ENCODE measurements at regions not wholly inside any gene's neighbourhood (a gene's known extent, or its start where the extent isn't known, plus 50 kb on each side); places are given as distances from the start of the nearest gene placed in this dataset.

DNA sequence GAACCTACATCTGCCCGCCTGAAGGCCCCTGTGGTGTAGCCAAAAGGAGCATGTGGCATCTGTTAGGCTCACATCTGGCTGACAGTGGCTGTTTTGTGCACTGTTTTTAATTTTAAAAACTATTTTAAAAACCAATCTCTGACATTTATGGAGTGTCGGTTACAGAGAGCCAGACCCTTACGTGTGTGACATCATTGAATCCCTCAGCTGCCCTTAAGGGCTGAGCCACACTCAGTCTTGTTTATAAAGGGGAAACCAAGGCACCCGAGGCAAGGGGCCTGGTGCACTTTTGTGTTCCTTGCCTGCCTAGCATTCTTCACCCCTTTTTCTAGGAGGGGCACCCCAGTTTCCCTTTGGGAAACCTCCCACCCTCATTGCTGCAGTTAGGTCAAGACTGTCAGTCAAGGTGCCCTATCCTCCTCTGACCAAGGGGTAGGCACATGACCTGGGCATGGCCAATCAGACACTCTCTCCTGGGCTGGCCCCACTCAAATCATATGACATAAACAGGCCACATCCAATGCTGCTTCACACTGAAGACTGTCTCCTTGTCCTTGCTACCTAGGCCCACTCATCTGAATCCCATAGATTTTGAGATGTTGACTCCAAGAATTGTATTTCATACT, 105.3 kb downstream of the LSM3 start:
- Histone ChIP-seq H3K27ac (ENCODE audit: low read depth, low read length, poor library complexity, severe bottlenecking) (no peak overlapping the region), H3F3A (ENCODE audit: insufficient read depth, low read length) (no peaks in the 10 kb centered on the region), H3K9me3 (ENCODE audit: low read length) (no peaks in the 10 kb centered on the region), H3K9me2 (ENCODE audit: low read depth, low read length) (no peaks in the 10 kb centered on the region), H4K20me1 (ENCODE audit: insufficient read depth, low read length) (no peaks in the 10 kb centered on the region), H3K79me2 (ENCODE audit: insufficient read depth, low read length) (no peaks in the 10 kb centered on the region), H3K9ac (ENCODE audit: low read length) (no peak overlapping the region), H3K4me2 (ENCODE audit: low read length) (no peak overlapping the region), H2AFZ (ENCODE audit: low read length) (no peak overlapping the region), H3K27me3 (ENCODE audit: insufficient read depth, low read length) (no peaks in the 10 kb centered on the region), H3K36me3 (ENCODE audit: insufficient read depth, low read length) (no peaks in the 10 kb centered on the region), H3K4me3 (ENCODE audit: low read depth, low read length, poor library complexity, severe bottlenecking) (no peak overlapping the region), H3K4me1 (ENCODE audit: insufficient read depth, low read length, severe bottlenecking) (no peaks in the 10 kb centered on the region)
- TF ChIP-seq CTCF (IDR thresholded peaks at IDR 0.05; ENCODE audit: low read length) (no peak), EZH2 (IDR thresholded peaks at IDR 0.05; ENCODE audit: borderline replicate concordance, low read length) (no peak)

GRCh38 chr3:14284694-14285547, 106.3 kb downstream of the LSM3 start:
- no peaks in the 10 kb centered on the region for H3K79me2 ChIP-seq (ENCODE audit: insufficient read depth, low read length)
- H3K9me3 ChIP-seq (ENCODE audit: low read length) = no peaks in the 10 kb centered on the region
- H3K4me2 ChIP-seq (ENCODE audit: low read length) = no peak overlapping the region
- H3F3A ChIP-seq (ENCODE audit: insufficient read depth, low read length) = no peaks in the 10 kb centered on the region
- no peaks in the 10 kb centered on the region for H3K36me3 ChIP-seq (ENCODE audit: insufficient read depth, low read length)
- no peak overlapping the region for H3K4me3 ChIP-seq (ENCODE audit: low read depth, low read length, poor library complexity, severe bottlenecking)
- no peak overlapping the region for H3K27ac ChIP-seq (ENCODE audit: low read depth, low read length, poor library complexity, severe bottlenecking)
- H2AFZ ChIP-seq (ENCODE audit: low read length) = no peak overlapping the region
- no peak overlapping the region for H3K9ac ChIP-seq (ENCODE audit: low read length)
- H3K9me2 ChIP-seq (ENCODE audit: low read depth, low read length) = no peaks in the 10 kb centered on the region
- TF ChIP-seq CTCF (IDR thresholded peaks at IDR 0.05; ENCODE audit: low read length) (no peak), EZH2 (IDR thresholded peaks at IDR 0.05; ENCODE audit: borderline replicate concordance, low read length) (no peak)
- no peaks in the 10 kb centered on the region for H4K20me1 ChIP-seq (ENCODE audit: insufficient read depth, low read length)
- H3K4me1 ChIP-seq (ENCODE audit: insufficient read depth, low read length, severe bottlenecking) = no peaks in the 10 kb centered on the region
- H3K27me3 ChIP-seq (ENCODE audit: insufficient read depth, low read length) = no peaks in the 10 kb centered on the region

- Histone ChIP-seq H3F3A (ENCODE audit: insufficient read depth, low read length) (no peaks in the 10 kb centered on the region), H3K4me2 (ENCODE audit: low read length) (no peak overlapping the region), H3K9ac (ENCODE audit: low read length) (no peak overlapping the region), H3K79me2 (ENCODE audit: insufficient read depth, low read length) (no peaks in the 10 kb centered on the region), H3K9me3 (ENCODE audit: low read length) (no peaks in the 10 kb centered on the region), H3K27ac (ENCODE audit: low read depth, low read length, poor library complexity, severe bottlenecking) (no peak overlapping the region), H3K36me3 (ENCODE audit: insufficient read depth, low read length) (no peaks in the 10 kb centered on the region), H3K4me3 (ENCODE audit: low read depth, low read length, poor library complexity, severe bottlenecking) (no peak overlapping the region), H3K9me2 (ENCODE audit: low read depth, low read length) (no peaks in the 10 kb centered on the region), H3K4me1 (ENCODE audit: insufficient read depth, low read length, severe bottlenecking) (no peaks in the 10 kb centered on the region), H3K27me3 (ENCODE audit: insufficient read depth, low read length) (no peaks in the 10 kb centered on the region), H4K20me1 (ENCODE audit: insufficient read depth, low read length) (no peaks in the 10 kb centered on the region), H2AFZ (ENCODE audit: low read length) (no peak overlapping the region)
- TF ChIP-seq CTCF (IDR thresholded peaks at IDR 0.05; ENCODE audit: low read length) (no peak), EZH2 (IDR thresholded peaks at IDR 0.05; ENCODE audit: borderline replicate concordance, low read length) (no peak)
These were observed 106.9 kb downstream of the LSM3 start for GRCh38 chr3:14285548-14285925.
